ENCODE measurements at regions not wholly inside any gene's neighbourhood (a gene's known extent, or its start where the extent isn't known, plus 50 kb on each side); places are given as distances from the start of the nearest gene placed in this dataset.

DNA sequence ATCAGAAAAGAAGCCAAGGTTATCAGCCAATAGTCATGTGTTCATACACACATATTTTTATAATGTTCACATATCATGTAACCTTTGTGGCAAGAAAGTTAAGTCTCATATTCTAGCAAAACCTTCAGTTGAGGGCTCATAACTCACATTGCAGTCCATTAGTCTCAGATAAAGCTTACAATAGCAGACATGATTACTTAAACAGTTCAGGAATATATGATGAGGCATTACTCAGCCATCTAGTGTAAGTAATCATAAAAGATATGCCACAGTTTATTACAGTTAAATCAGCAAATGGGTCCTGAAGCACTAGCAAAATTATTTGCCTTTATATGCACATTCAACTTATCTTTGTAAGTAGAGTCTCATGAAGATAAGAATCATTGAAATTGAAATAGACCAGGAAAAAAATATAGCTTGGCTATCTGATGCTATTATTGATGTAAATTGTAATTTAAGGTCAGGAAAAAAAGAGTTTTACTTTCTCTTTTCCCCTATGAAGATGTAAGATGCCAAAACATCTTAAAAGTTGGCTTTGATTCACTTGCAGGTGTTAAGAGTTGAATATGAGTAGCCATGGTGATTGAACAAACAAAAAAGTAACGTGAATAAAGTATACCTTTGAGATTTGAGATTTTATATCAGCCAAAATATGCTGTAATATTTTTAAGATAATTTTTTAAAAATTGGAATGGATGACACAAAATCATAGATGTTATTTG lies 537.0 kb downstream of the SLC6A15 start:
- Mint-ChIP-seq H3K4me3 (no peak overlapping the region), H3K9me3 (no peaks in the 10 kb centered on the region), H3K27ac (no peak overlapping the region), H3K4me1 (no peaks in the 10 kb centered on the region), H3K27me3 (ENCODE audit: low read depth) (no peaks in the 10 kb centered on the region), H3K36me3 (ENCODE audit: low read depth) (no peaks in the 10 kb centered on the region)
- TF ChIP-seq, protein P1, sequence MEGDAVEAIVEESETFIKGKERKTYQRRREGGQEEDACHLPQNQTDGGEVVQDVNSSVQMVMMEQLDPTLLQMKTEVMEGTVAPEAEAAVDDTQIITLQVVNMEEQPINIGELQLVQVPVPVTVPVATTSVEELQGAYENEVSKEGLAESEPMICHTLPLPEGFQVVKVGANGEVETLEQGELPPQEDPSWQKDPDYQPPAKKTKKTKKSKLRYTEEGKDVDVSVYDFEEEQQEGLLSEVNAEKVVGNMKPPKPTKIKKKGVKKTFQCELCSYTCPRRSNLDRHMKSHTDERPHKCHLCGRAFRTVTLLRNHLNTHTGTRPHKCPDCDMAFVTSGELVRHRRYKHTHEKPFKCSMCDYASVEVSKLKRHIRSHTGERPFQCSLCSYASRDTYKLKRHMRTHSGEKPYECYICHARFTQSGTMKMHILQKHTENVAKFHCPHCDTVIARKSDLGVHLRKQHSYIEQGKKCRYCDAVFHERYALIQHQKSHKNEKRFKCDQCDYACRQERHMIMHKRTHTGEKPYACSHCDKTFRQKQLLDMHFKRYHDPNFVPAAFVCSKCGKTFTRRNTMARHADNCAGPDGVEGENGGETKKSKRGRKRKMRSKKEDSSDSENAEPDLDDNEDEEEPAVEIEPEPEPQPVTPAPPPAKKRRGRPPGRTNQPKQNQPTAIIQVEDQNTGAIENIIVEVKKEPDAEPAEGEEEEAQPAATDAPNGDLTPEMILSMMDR (IDR thresholded peaks at IDR 0.05; ENCODE audit: unreplicated experiment in 3 of 3) = no peak

DNA sequence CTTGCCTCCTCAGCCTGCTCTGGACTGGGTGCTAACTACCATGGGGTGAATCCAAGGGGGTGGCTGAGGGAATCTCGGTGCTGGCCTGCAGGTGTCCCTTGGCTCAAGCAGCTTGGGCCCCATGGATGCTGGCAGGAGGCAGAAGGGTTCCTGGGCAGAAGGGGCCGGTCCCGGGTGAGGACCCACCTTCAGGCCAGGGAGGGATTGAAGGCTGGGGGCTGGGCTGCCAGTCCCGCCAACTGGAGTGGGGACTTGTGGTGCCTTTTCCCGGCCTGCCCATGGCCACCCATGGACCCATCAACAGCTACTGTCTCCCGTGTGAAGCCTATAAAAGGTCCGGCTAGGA lies 550.1 kb downstream of the SLC6A15 start:
- H3K4me3 Mint-ChIP-seq = no peak overlapping the region
- H3K36me3 Mint-ChIP-seq (ENCODE audit: low read depth) = no peaks in the 10 kb centered on the region
- no peaks in the 10 kb centered on the region for H3K9me3 Mint-ChIP-seq
- H3K4me1 Mint-ChIP-seq = no peaks in the 10 kb centered on the region
- H3K27me3 Mint-ChIP-seq (ENCODE audit: low read depth) = no peaks in the 10 kb centered on the region
- TF ChIP-seq, protein P1 (IDR thresholded peaks at IDR 0.05; ENCODE audit: unreplicated experiment in 3 of 3) = no peak
- no peak overlapping the region for H3K27ac Mint-ChIP-seq

DNA sequence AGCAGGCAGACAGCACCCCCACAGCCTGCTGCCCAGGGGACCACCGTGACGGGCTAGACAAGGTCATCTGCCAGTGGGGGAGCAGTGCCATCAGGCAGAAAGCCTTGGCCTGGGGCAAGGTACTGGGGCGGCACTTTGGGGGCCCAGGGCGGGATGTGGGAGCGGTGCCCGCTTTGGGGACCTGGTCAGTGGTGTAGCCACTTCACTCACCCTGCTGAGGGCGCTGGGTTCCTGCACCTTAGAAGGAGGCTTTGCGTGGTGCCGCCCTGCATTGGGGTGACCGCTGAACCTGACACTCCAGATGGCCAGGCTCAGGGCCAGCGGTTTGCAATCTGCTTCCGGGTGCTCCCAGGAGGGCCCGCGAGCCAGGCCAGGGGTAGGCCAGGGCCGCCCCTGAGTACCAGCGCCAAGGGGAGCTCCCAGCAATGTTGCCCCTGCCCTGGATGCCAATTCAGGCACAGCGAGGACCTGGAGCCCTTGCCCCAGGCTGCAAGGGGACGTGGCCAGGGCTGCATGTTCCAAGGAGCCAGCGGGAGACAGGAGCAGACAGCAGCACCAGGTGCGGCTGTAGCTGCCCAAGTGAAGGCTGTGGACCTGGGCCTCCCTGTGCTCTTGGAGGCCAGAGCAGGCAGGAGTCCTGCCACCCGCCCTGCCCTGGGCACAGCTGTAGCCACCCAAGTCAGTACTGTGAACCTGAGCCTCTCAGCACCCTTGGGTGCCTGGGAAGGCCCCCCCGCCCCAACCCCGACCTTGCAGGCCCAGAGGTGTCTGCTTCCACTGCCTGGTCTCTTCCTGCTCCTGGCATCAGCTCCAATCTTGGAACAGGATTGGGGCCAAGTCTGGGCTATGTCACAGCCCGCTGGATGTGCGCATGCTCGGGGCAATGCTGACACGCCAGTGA lies 550.7 kb downstream of the SLC6A15 start:
- TF ChIP-seq, protein P1 (IDR thresholded peaks at IDR 0.05; ENCODE audit: unreplicated experiment in 3 of 3) = no peak
- Mint-ChIP-seq H3K4me3 (no peak overlapping the region), H3K36me3 (ENCODE audit: low read depth) (no peaks in the 10 kb centered on the region), H3K4me1 (no peaks in the 10 kb centered on the region), H3K9me3 (no peaks in the 10 kb centered on the region), H3K27me3 (ENCODE audit: low read depth) (no peaks in the 10 kb centered on the region), H3K27ac (no peak overlapping the region)

DNA sequence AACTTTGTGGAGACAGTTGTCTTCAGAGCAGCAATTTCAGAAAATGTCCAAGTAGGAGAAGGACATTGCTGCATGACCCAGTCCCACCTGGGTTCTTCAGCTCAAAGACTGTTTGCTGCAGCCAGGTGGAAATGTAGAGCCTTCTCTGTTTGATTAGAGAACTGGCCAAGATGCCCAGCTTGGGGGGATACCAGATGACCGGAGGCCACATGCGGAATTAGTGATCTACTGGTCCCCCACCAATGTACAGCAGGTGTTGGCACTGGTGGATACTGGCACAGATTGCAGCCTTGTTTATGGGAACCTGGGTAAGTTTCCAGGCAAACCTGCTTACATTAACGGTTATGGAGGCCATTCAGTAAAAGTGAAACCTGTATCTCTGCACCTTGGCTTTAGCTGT lies 555.3 kb downstream of the SLC6A15 start:
- no peak overlapping the region for H3K4me3 Mint-ChIP-seq
- H3K4me1 Mint-ChIP-seq = no peaks in the 10 kb centered on the region
- H3K36me3 Mint-ChIP-seq (ENCODE audit: low read depth) = no peaks in the 10 kb centered on the region
- no peaks in the 10 kb centered on the region for H3K27me3 Mint-ChIP-seq (ENCODE audit: low read depth)
- TF ChIP-seq, protein P1 (IDR thresholded peaks at IDR 0.05; ENCODE audit: unreplicated experiment in 3 of 3) = no peak
- no peak overlapping the region for H3K27ac Mint-ChIP-seq
- no peaks in the 10 kb centered on the region for H3K9me3 Mint-ChIP-seq

DNA sequence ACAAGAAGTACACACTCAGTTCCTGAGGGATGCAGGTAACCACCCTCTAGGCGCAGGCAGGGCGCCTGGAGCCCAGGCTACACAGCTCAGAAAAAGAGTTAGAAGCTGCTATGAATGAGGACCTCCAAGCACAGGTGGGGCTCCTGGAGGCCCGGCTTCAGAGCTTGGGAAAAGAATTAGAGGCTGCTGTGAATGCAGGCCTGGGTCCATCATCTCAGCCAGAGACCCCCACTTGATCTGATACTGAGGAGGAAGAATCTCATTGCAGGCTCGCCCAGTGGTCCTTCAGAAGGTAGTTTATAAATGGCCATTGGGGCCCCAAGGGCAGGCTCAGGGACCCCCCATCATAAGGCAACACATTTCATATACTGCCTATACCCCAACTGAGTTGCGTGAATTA lies 556.4 kb downstream of the SLC6A15 start:
- H3K4me1 Mint-ChIP-seq = no peaks in the 10 kb centered on the region
- no peaks in the 10 kb centered on the region for H3K9me3 Mint-ChIP-seq
- no peak overlapping the region for H3K27ac Mint-ChIP-seq

More for the DNA sequence above, 556.4 kb downstream of the SLC6A15 start:
- TF ChIP-seq, protein P1 (IDR thresholded peaks at IDR 0.05; ENCODE audit: unreplicated experiment in 3 of 3) = no peak
- Mint-ChIP-seq H3K4me3 (no peak overlapping the region), H3K36me3 (ENCODE audit: low read depth) (no peaks in the 10 kb centered on the region), H3K27me3 (ENCODE audit: low read depth) (no peaks in the 10 kb centered on the region)
